Fibroblast of skin of right biceps (primary cell): ENCODE measurements at regions not wholly inside any gene's neighbourhood (a gene's known extent, or its start where the extent isn't known, plus 50 kb on each side); places are given as distances from the start of the nearest gene placed in this dataset.
"Not testable (repeated sequence)": the region's sequence is repeated elsewhere in the genome, so short reads cannot be mapped to it uniquely, and the experiment has no call there.

Source experiments
- DNase-seq: peaks from one replicate; pipeline ENCODE4 v3.0.0-alpha.2; 2013

- DNase-seq: no peak
Measured at GRCh38 chr13:53298396-53298795, 269.8 kb downstream of the OLFM4 start.

- no peak for DNase-seq
Measured at GRCh38 chr13:53301449-53301848, 272.8 kb downstream of the OLFM4 start.

GRCh38 chr13:53305419-53305818, 276.8 kb downstream of the OLFM4 start:
- DNase-seq: not testable (repeated sequence)

GRCh38 chr13:53310786-53311185, 282.2 kb downstream of the OLFM4 start:
- DNase-seq: no peak

GRCh38 chr13:53311561-53311960, 282.9 kb downstream of the OLFM4 start:
- DNase-seq: no peak

GRCh38 chr13:53321296-53321801, 292.7 kb downstream of the OLFM4 start:
- no peak for DNase-seq

GRCh38 chr13:53324656-53325055, 296.0 kb downstream of the OLFM4 start:
- no peak for DNase-seq

GRCh38 chr13:53326716-53327115, 298.1 kb downstream of the OLFM4 start:
- DNase-seq: no peak

GRCh38 chr13:53327680-53328315, 299.2 kb downstream of the OLFM4 start:
- no peak for DNase-seq

- no peak for DNase-seq
Measured at GRCh38 chr13:53336441-53337160, 308.0 kb downstream of the OLFM4 start.

GRCh38 chr13:53338760-53339159, 310.1 kb downstream of the OLFM4 start:
- DNase-seq: no peak

GRCh38 chr13:53340505-53341143, 312.0 kb downstream of the OLFM4 start:
- DNase-seq: no peak

GRCh38 chr13:53341144-53341510, 312.5 kb downstream of the OLFM4 start:
- DNase-seq: no peak

- DNase-seq: no peak
Measured at GRCh38 chr13:53342623-53343360, 314.2 kb downstream of the OLFM4 start.

- DNase-seq: no peak
Measured at GRCh38 chr13:53343361-53343744, 314.7 kb downstream of the OLFM4 start.

GRCh38 chr13:53351021-53351420, 322.4 kb downstream of the OLFM4 start:
- no peak for DNase-seq

GRCh38 chr13:53357582-53357981, 329.0 kb downstream of the OLFM4 start:
- DNase-seq: no peak

GRCh38 chr13:53368948-53369347, 340.3 kb downstream of the OLFM4 start:
- no peak for DNase-seq

- DNase-seq: no peak
Measured at GRCh38 chr13:53379485-53379884, 350.9 kb downstream of the OLFM4 start.

GRCh38 chr13:53382008-53382407, 353.4 kb downstream of the OLFM4 start:
- DNase-seq: no peak

- no peak for DNase-seq
Measured at GRCh38 chr13:53398051-53398450, 369.4 kb downstream of the OLFM4 start.

GRCh38 chr13:53405616-53406015, 377.0 kb downstream of the OLFM4 start:
- DNase-seq: no peak

GRCh38 chr13:53408306-53408705, 379.7 kb downstream of the OLFM4 start:
- no peak for DNase-seq
